HG02588 (cell line): ENCODE measurements at regions not wholly inside any gene's neighbourhood (a gene's known extent, or its start where the extent isn't known, plus 50 kb on each side); places are given as distances from the start of the nearest gene placed in this dataset.
"Not testable (repeated sequence)": the region's sequence is repeated elsewhere in the genome, so short reads cannot be mapped to it uniquely, and the experiment has no call there.

Source experiments
- ATAC-seq: cut with Tn5 transposase; IDR thresholded peaks from one replicate; pipeline ENCODE4 v1.9.1; 2021; ENCODE audit warnings: mild to moderate bottlenecking, moderate library complexity; ENCODE audit not compliant: unreplicated experiment

- no peak for ATAC-seq
Measured at GRCh38 chr2:18950361-18950851, 361.0 kb upstream of the NT5C1B start.

- ATAC-seq: no peak
Measured at GRCh38 chr2:18949871-18950270, 360.5 kb upstream of the NT5C1B start.

GRCh38 chr2:18940184-18940583 is 350.8 kb upstream of the NT5C1B start:
- peak; percentile 78 for ATAC-seq

- not testable (repeated sequence) for ATAC-seq
Measured at GRCh38 chr2:18939740-18940139, 350.4 kb upstream of the NT5C1B start.

- no peak for ATAC-seq
Measured at GRCh38 chr2:18934886-18935285, 345.5 kb upstream of the NT5C1B start.

DNA sequence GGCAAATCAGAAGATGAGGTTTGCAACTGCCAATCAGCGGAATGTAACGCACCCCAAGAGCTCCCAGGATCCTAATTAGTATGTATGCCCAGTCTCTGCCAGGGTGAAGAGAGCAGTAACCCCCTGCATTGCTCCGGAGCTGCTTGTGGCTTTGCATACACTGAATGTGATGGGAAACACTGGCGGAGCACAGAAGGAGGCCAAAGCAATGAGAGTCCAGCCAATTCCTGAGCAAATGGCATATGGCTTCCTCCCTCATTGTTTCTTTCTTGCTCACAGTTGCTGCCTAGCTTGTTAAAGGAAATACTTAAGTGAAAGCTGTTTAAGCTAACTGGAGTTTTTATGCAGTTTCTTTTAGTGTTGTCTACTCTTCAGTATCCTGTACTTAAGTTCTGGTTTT is 343.5 kb upstream of the NT5C1B start:
- no peak for ATAC-seq

GRCh38 chr2:18930971-18931370 is 341.6 kb upstream of the NT5C1B start:
- no peak for ATAC-seq

GRCh38 chr2:18927525-18928232 is 338.3 kb upstream of the NT5C1B start:
- ATAC-seq: no peak

GRCh38 chr2:18926631-18927524 is 337.5 kb upstream of the NT5C1B start:
- ATAC-seq: no peak

DNA sequence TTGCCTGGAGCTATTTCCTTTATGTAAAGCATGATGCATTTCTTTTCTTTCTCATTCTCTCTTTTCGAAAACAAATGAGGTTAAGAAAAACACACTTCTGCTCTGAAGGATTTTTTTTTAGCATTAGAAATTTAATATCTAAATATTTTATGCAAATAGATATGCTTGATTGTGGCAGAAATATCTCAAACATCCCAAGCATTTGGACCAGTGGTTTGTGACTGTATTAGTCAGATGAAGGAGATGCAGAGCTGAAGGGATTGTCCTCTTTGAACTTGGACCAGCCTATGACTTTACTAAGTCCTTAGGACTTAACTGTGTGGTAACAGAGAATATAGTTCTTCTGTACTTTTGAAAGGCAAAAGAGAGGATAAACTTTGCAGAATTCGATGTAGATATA is 335.9 kb upstream of the NT5C1B start:
- no peak for ATAC-seq

- ATAC-seq: no peak
Measured at GRCh38 chr2:18924886-18925285, 335.5 kb upstream of the NT5C1B start.

DNA sequence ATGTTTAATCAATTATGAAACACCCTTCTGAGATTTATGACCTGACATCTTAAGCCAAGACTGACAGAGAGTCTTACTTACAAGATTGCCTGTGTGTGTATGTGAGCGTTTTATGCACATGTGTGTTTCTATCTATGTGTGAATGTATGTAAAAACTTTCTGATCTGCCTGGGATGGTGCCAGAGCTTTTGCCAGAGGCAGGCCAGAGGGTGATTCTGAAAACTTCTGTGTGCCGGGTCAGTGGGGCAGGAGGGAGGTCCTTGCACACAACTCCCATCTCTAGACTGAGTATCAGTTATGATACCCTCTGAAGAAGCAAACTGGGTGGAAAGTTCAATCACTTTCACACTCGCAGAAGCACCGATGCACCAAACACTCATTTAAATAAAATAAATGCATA is 335.0 kb upstream of the NT5C1B start:
- no peak for ATAC-seq

DNA sequence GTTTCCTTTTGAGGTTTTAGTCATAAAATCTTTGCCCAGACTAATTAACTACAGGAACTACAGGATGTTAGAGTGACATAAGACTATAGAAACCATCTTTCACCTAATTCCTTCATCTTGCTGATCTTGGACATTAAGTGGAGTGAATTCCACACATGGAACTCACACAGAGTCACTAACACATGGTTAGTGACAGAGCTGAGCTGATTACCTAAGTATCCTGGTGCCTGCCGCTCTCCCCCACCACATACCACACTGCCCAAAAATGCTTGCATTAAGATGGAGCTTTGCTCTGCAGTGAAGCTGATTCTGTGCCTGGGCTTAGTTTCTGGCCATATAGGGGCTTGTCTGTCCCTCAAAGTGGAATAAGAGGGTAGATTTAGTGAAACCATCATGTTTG is 332.9 kb upstream of the NT5C1B start:
- no peak for ATAC-seq

GRCh38 chr2:18918280-18918679 is 328.9 kb upstream of the NT5C1B start:
- ATAC-seq: no peak

DNA sequence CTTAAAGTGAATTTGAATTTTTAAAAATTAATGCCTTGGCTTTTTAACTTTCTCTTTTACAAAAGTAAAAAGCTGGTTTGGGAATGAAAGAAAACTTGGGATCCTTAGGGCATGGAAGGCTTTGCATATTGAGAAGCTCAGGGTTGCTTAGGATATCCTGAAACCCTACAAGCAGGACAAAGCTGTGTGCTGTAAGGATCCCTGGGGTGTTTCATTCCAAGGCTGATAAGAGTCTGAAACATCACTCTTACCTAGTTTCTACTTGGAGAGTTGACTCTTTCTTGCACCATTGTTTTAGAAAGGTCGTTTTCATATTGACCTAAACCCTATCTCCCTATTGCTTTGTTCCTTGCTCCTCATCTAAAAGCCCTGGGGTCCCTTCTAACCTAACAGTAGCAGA is 325.9 kb upstream of the NT5C1B start:
- no peak for ATAC-seq

- ATAC-seq: no peak
Measured at GRCh38 chr2:18913512-18913911, 324.1 kb upstream of the NT5C1B start.

- ATAC-seq: no peak
Measured at GRCh38 chr2:18912225-18912888, 323.0 kb upstream of the NT5C1B start.

- ATAC-seq: no peak
Measured at GRCh38 chr2:18911416-18911815, 322.0 kb upstream of the NT5C1B start.

- ATAC-seq: no peak
Measured at GRCh38 chr2:18910843-18911242, 321.5 kb upstream of the NT5C1B start.

GRCh38 chr2:18907937-18908336 is 318.6 kb upstream of the NT5C1B start:
- ATAC-seq: no peak

DNA sequence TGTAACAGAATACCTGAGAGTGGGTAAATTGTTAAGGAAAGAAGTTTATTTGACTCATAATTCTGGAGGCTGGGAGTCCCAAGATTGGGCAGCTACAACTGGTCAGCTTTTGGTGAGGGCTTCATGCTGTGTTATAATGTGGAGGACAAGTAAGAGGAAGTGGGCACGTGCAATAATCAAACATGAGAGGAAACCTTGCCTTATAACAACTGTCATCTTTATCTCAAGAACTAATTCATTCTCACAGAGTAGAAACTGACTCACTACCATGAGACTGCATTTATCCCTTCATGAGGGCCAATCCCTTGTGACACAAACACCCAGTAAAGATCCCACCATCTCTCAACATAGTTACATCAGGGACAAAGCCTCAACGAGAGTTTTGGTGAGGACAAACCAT is 318.1 kb upstream of the NT5C1B start:
- ATAC-seq: no peak

- peak; percentile 99 for ATAC-seq
Measured at GRCh38 chr2:18903750-18904149, 314.4 kb upstream of the NT5C1B start.
